ENCODE measurements at regions not wholly inside any gene's neighbourhood (a gene's known extent, or its start where the extent isn't known, plus 50 kb on each side); places are given as distances from the start of the nearest gene placed in this dataset.
"Not testable (repeated sequence)": the region's sequence is repeated elsewhere in the genome, so short reads cannot be mapped to it uniquely, and the experiment has no call there.

DNA sequence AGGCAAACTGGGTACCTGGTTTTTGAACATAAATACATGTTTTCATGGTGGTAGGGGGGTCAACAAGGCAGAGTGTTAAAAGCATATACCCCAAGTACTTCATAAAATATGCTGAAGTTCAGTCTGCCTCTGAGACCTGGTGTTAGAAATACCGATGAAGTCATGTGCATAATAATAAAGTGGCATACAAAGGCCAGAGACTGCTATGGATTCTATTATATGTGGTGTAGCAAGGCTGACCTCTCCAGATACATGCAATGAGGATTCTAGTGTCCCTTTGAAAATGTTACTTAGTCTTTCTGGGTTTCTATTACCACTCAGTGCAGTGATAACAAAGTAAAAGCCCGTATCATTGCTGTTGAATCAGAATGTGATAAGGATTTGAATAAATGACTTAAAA, 487.5 kb upstream of the ZNF608 start:
- H3K27ac Mint-ChIP-seq, result no peak overlapping the region
- H3K27me3 Mint-ChIP-seq, result no peaks in the 10 kb centered on the region
- peaks cover 3% of the 10 kb centered on the region for H3K9me3 Mint-ChIP-seq
- intact Hi-C loops (cut with micrococcal nuclease), result no loop called here
- no peaks in the 10 kb centered on the region for H3K4me1 Mint-ChIP-seq (ENCODE audit: low read depth)
- H3K36me3 Mint-ChIP-seq, result no peaks in the 10 kb centered on the region
- no peak overlapping the region for H3K4me3 Mint-ChIP-seq
- CTCF ChIA-PET, result no interaction called here
- POLR2A ChIA-PET, result no interaction called here
- no peak for DNase-seq

DNA sequence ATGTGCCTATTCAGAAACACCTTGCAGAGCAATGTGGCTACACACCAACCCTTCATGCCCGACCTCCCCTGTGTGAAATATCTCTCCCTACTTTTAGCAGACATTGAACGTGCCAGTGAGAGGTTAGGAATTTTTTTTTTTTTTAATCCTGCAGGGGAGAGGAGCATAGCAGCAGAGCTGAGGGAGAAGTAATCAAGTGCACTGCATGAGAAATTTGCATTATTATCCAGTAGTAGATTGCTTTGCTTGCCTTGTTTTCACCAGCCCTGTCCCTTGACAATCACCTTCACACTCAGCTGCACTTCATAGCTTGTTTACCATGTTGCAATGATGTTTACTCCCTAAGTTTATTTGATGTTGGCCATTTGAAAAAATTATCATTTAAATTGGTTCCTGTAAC, 489.6 kb upstream of the ZNF608 start:
- DNase-seq, result no peak
- Mint-ChIP-seq H3K27ac (no peak overlapping the region), H3K27me3 (no peaks in the 10 kb centered on the region), H3K4me1 (ENCODE audit: low read depth) (no peaks in the 10 kb centered on the region), H3K36me3 (no peaks in the 10 kb centered on the region), H3K9me3 (no peaks in the 10 kb centered on the region), H3K4me3 (no peak overlapping the region)
- ChIA-PET CTCF (no interaction called here), POLR2A (no interaction called here)
- intact Hi-C loops (cut with micrococcal nuclease), result no loop called here

DNA sequence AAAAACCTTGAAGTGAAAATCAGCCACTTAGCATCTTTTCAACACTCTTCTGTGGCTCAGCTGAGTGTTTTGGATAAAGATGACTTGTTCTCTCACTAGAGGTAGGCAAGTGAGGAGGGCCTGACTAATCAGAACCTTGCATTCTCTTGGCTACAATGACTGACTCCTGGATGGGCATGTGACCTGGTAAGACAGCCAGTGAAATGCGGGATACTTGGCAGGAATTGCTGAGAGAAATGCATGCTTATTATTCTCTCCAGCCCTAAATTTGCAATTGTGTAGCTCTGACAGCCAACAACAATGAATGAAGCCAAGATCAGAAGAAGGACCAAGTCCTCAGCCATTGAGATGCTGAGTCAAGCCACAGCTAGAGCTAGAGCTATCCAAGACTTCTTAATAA, 490.5 kb upstream of the ZNF608 start:
- Mint-ChIP-seq H3K36me3 (no peaks in the 10 kb centered on the region), H3K27ac (no peak overlapping the region), H3K9me3 (peaks cover 2% of the 10 kb centered on the region), H3K4me3 (no peak overlapping the region), H3K27me3 (no peaks in the 10 kb centered on the region), H3K4me1 (ENCODE audit: low read depth) (no peaks in the 10 kb centered on the region)
- no peak for DNase-seq
- POLR2A ChIA-PET, result no interaction called here
- CTCF ChIA-PET, result no interaction called here
- intact Hi-C loops (cut with micrococcal nuclease), result no loop called here

DNA sequence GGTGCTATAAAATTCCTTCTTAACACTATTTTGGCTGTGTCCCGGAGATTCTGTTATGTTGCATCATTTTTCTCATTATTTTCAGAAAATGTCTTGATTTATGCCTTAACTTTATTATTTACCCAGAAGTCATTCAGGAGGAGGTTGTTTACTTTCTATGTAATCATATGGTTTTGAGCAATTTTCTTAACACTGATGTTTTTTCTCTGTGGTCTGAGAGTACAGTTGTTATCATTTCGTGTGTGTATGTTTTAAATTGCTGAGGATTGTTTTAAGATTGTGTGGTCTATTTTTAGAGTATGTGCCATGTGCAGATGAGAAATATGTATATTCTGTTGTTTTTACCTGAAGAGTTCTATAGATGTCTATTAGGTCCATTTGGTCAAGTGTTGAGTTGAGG, 498.1 kb upstream of the ZNF608 start:
- Mint-ChIP-seq H3K27me3 (no peaks in the 10 kb centered on the region), H3K9me3 (peaks cover 17% of the 10 kb centered on the region), H3K36me3 (no peaks in the 10 kb centered on the region), H3K4me1 (ENCODE audit: low read depth) (no peaks in the 10 kb centered on the region), H3K4me3 (no peak overlapping the region), H3K27ac (no peak overlapping the region)
- intact Hi-C loops (cut with micrococcal nuclease), result no loop called here
- DNase-seq, result no peak
- ChIA-PET POLR2A (no interaction called here), CTCF (interaction anchor here (0.6 kb wide), 1 partner anchor 43 kb away, joined by 5 read pairs; no protein-coding TSS in a partner anchor)

DNA sequence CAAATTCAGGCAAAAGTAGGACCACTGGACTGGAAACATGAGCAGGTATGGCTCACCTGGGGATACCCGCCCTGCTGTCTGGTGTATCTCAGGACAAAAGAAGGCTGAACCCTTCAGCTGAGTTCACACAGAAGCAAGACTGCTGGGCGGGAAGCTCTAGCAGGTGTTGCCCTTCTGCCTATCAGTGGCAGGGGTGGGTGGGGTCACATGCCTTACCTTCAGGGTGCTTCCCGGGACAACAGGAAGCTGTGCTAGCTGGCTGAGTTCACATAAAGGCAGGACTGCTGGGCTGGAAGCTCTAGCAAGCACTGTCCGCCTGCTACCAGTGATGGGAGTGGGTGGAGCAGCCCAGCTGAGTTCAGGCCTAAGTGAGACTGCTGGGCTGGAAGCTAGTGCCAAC, 498.8 kb upstream of the ZNF608 start:
- Mint-ChIP-seq H3K4me1 (ENCODE audit: low read depth) (no peaks in the 10 kb centered on the region), H3K9me3 (peaks cover 17% of the 10 kb centered on the region), H3K27me3 (no peaks in the 10 kb centered on the region), H3K4me3 (no peak overlapping the region), H3K27ac (no peak overlapping the region), H3K36me3 (no peaks in the 10 kb centered on the region)
- POLR2A ChIA-PET, result no interaction called here
- intact Hi-C loops (cut with micrococcal nuclease), result no loop called here
- CTCF ChIA-PET, result no interaction called here
- no peak for DNase-seq

DNA sequence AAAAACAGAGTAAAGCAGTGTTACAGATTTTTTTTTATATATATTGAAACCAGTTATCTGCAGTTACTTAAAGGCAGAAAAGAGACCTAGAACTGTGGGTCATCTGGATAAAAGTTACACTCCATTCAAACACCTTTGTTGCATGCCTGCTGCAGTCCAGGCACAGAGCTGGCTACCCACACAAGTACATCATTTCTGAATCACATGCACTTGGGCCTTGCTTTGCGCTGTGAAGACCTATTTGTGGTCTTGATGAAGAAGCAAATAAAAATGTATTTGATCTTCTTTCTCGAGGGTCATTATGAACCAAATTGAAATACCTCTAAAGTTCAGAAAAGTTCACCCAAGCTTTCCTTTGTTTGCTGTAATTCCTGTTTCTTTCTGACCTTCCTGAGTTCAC, 503.0 kb upstream of the ZNF608 start:
- Mint-ChIP-seq H3K4me1 (ENCODE audit: low read depth) (no peaks in the 10 kb centered on the region), H3K27me3 (no peaks in the 10 kb centered on the region), H3K4me3 (no peak overlapping the region), H3K27ac (no peak overlapping the region), H3K36me3 (no peaks in the 10 kb centered on the region), H3K9me3 (peaks cover 26% of the 10 kb centered on the region)
- intact Hi-C loops (cut with micrococcal nuclease), result no loop called here
- no peak for DNase-seq
- CTCF ChIA-PET, result no interaction called here
- POLR2A ChIA-PET, result no interaction called here

DNA sequence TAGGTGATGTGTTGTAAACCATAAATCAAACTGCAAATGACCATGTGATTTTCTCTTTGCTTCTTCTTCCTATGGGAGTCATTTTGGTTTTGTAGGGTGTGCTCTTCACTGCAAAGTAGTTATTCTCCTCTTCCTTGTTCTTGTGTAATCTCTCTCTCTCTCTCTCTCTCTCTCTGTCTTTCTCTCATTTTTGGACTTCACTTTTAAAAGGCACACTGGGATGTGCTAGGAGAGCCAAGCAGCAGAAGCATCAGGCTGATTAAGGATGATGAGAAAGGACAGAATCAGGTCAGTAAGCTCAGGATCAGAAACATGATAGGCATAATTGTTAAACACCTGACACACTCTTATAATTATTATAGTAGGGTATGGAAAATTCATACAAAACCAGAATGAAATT, 505.3 kb upstream of the ZNF608 start:
- H3K4me1 Mint-ChIP-seq (ENCODE audit: low read depth), result no peaks in the 10 kb centered on the region
- POLR2A ChIA-PET, result no interaction called here
- H3K36me3 Mint-ChIP-seq, result no peaks in the 10 kb centered on the region
- CTCF ChIA-PET, result no interaction called here
- H3K9me3 Mint-ChIP-seq, result peaks cover 24% of the 10 kb centered on the region
- no peak overlapping the region for H3K27ac Mint-ChIP-seq
- DNase-seq, result no peak
- H3K27me3 Mint-ChIP-seq, result no peaks in the 10 kb centered on the region
- intact Hi-C loops (cut with micrococcal nuclease), result no loop called here
- H3K4me3 Mint-ChIP-seq, result no peak overlapping the region

DNA sequence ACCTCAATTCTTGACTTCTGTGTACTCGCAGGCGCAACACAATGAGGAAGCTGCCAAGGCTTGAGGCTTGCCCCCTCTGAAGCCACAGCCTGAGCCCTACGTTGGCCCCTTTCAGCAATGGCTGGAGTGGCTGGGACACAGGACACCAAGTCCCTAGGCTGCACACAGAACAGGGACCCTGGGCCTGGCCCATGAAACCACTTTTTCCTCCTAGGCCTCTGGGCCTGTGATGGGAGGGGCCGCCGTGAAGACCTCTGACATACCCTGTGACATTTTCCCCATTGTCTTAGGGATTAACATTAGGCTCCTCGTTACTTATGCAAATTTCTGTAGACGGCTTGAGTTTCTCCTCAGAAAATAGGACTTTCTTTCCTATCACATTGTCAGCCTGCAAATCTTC, 507.2 kb upstream of the ZNF608 start:
- POLR2A ChIA-PET; DNase-seq; H3K4me3 Mint-ChIP-seq; H3K27me3 Mint-ChIP-seq; H3K27ac Mint-ChIP-seq; CTCF ChIA-PET; H3K36me3 Mint-ChIP-seq; H3K4me1 Mint-ChIP-seq (ENCODE audit: low read depth); intact Hi-C loops (cut with micrococcal nuclease): not testable (repeated sequence)
- H3K9me3 Mint-ChIP-seq, result peaks cover 20% of the 10 kb centered on the region

DNA sequence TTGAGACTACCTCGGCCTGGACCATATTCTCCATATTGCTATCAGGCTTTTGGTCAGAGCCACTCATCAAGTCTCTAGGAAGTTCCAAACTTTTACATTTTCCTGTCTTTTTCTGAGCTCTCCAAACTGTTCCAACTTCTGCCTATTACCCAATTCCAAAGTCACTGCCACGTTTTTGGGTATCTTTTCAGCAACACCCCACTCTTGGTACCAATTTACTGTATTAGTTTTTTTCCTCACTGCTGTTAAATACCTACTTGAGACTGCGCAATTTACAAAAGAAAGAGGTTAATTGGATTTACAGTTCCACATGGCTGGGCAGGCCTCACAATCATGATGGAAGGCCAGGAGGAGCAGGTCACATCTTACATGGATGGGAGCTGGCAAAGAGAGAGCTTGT, 507.8 kb upstream of the ZNF608 start:
- POLR2A ChIA-PET, result no interaction called here
- no peaks in the 10 kb centered on the region for H3K4me1 Mint-ChIP-seq (ENCODE audit: low read depth)
- no peak for DNase-seq
- no peaks in the 10 kb centered on the region for H3K27me3 Mint-ChIP-seq
- intact Hi-C loops (cut with micrococcal nuclease), result no loop called here
- no peaks in the 10 kb centered on the region for H3K36me3 Mint-ChIP-seq
- peaks cover 20% of the 10 kb centered on the region for H3K9me3 Mint-ChIP-seq
- H3K27ac Mint-ChIP-seq, result no peak overlapping the region
- CTCF ChIA-PET, result no interaction called here
- H3K4me3 Mint-ChIP-seq, result no peak overlapping the region

DNA sequence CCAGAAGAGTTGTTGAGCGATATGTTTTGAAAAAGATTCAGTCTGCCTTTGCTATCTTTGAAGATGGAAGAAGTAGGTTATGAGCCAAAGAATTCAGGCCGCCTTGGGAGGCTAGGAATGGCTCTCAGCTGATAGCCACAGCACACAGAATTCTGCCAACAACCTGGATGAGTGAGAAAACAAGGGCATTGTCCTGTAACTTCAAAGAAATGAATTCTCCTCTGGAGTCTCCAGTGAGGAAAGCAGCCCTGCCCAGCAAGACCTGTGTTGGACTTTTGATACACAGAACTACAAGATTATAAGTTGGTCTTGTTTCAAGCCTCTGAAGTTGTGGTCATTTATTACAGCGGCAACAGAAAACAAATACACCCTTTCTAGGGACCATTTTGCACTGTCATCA, 509.9 kb upstream of the ZNF608 start:
- Mint-ChIP-seq H3K9me3 (peaks cover 23% of the 10 kb centered on the region), H3K4me3 (no peak overlapping the region), H3K36me3 (no peaks in the 10 kb centered on the region), H3K27me3 (no peaks in the 10 kb centered on the region), H3K27ac (no peak overlapping the region), H3K4me1 (ENCODE audit: low read depth) (no peaks in the 10 kb centered on the region)
- intact Hi-C loops (cut with micrococcal nuclease), result no loop called here
- CTCF ChIA-PET, result interaction anchor here (0.7 kb wide), 1 partner anchor 445 kb away, joined by 3 read pairs; no protein-coding TSS in a partner anchor
- no peak for DNase-seq
- POLR2A ChIA-PET, result no interaction called here

DNA sequence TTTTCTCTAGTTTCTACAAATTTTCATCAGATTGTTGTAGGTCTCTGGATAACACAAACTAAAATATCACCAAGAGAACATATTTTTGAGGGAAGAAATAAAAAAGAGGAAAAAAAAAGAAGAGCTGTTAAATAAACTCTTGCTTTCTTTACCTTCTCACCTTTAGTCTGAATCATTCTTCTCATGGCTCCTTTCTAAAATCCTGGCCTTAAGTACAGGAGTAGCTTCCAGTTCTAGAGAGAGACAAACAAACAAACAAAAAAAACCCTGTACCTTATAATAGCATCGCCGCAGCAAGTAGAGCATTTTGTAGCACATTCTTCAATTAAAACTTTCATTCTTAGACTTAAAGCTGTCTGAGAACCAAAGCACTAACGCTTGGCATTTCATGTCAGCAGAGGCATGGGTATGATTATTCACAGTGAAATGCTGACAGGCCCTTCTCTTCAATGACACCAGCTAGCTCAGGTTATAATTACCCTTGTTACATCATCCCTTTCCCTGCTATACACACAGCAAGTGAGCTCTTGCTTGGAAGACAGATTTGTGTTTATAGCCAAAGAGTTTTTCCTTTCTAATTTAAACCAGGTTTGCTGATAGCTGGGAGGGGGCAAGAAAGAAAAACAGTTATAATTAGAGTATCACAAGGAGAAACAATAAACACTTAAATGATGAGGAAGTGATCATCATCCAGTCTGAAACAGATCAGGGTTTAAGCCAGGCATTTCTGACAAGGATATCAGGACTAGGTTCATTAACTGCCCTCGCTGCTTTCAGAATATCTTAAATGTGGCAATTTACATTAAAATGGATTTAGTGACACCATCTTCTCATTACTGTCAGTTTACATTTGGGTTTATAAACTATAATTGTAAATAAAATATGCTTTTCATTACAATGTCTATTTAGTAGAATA, 510.9 kb upstream of the ZNF608 start:
- ChIA-PET POLR2A (no interaction called here), CTCF (no interaction called here)
- Mint-ChIP-seq H3K9me3 (peaks cover 20% of the 10 kb centered on the region), H3K27me3 (no peaks in the 10 kb centered on the region), H3K4me1 (ENCODE audit: low read depth) (no peaks in the 10 kb centered on the region), H3K27ac (no peak overlapping the region), H3K4me3 (no peak overlapping the region), H3K36me3 (no peaks in the 10 kb centered on the region)
- no peak for DNase-seq
- intact Hi-C loops (cut with micrococcal nuclease), result no loop called here

DNA sequence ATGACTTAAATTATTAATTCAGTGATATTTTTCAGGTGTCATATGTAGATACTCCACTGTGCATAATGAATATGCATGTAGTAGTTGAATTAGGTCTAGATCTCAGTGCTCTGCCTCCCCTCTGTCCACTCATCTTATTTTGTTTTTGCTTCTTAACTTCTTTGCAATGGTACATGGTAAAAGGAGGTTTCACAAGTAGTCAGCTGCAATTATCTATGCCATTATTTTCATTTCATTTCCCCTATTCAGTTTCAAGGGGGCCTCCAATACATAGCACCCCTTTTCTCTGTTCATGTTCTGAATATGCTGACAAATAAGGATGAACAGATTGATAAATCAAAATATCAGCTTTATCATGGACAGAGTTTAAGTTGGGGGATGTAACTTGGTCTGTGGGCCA, 511.6 kb upstream of the ZNF608 start:
- Mint-ChIP-seq H3K4me1 (ENCODE audit: low read depth) (no peaks in the 10 kb centered on the region), H3K9me3 (peaks cover 16% of the 10 kb centered on the region), H3K4me3 (no peak overlapping the region), H3K27ac (no peak overlapping the region), H3K36me3 (no peaks in the 10 kb centered on the region), H3K27me3 (no peaks in the 10 kb centered on the region)
- no peak for DNase-seq
- intact Hi-C loops (cut with micrococcal nuclease), result no loop called here
- ChIA-PET POLR2A (no interaction called here), CTCF (no interaction called here)

DNA sequence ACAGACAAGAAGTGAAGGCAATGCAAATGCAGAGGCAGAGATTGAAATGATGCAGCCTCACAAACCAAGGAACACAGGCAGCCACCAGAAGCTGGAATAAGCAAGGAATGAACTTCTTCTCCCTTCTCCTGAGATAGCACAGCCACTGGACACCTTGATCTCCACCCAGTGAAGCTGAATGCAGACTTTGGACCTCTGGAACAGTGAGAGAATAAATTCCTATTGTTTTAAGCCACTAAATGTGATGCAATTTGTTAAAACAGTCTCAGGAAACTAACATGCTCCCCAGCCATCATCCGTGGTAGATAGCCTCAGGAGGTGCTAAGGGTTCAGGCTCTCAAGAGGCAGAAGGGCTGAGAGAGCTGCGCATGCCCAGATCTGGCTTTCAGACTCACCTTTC, 512.2 kb upstream of the ZNF608 start:
- POLR2A ChIA-PET, result no interaction called here
- CTCF ChIA-PET, result no interaction called here
- Mint-ChIP-seq H3K9me3 (peaks cover 16% of the 10 kb centered on the region), H3K36me3 (no peaks in the 10 kb centered on the region), H3K4me3 (no peak overlapping the region), H3K27me3 (no peaks in the 10 kb centered on the region), H3K4me1 (ENCODE audit: low read depth) (no peaks in the 10 kb centered on the region), H3K27ac (no peak overlapping the region)
- intact Hi-C loops (cut with micrococcal nuclease), result no loop called here
- DNase-seq, result no peak

All from activated CD4-positive, alpha-beta memory T cell treated with anti-CD3 and anti-CD28 coated beads for 36 hours (primary cell).